ENCODE measurements at regions not wholly inside any gene's neighbourhood (a gene's known extent, or its start where the extent isn't known, plus 50 kb on each side); places are given as distances from the start of the nearest gene placed in this dataset.

DNA sequence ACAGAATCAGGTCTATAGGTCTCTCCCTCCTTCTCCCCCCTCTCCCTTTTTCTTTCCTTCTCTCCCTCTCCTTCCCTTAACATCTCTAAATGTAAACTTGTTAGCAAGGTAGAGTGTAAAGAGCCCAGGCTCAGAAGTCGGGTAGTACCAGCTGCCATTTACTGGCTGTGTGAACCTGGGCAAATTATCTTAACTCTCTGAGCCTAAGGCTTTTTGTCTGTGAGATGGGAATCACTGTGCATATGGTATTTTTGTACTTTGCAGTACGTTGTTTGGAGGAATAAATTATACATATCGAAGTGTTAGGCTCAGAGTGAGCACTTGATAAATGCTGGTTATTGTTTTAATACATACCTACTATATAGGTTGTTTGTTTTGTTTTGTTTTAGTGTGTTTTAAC is 154.0 kb downstream of the RBMX2 start:
- TF ChIP-seq SP1 (IDR thresholded peaks at IDR 0.05; ENCODE audit: low read depth, low read length) (no peak), POLR2A (IDR thresholded peaks at IDR 0.05; ENCODE audit: control extremely low read depth in 1 of 2, low read depth in 2 of 2, low read length in 2 of 2) (no peak), GTF2F1 (IDR thresholded peaks at IDR 0.05; ENCODE audit: borderline replicate concordance, low read depth, low read length) (no peak), CTCF (IDR thresholded peaks at IDR 0.05; ENCODE audit: control extremely low read depth in 1 of 3, insufficient read depth in 1 of 3, low read depth in 1 of 3, low read length in 3 of 3) (no peak)
- TF ChIP-seq, protein P1, sequence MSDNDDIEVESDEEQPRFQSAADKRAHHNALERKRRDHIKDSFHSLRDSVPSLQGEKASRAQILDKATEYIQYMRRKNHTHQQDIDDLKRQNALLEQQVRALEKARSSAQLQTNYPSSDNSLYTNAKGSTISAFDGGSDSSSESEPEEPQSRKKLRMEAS (IDR thresholded peaks at IDR 0.05): no peak
